ENCODE measurements at regions not wholly inside any gene's neighbourhood (a gene's known extent, or its start where the extent isn't known, plus 50 kb on each side); places are given as distances from the start of the nearest gene placed in this dataset.
A peak's percentile ranks its signal among the peaks of the same experiment; 100 is the strongest.

DNA sequence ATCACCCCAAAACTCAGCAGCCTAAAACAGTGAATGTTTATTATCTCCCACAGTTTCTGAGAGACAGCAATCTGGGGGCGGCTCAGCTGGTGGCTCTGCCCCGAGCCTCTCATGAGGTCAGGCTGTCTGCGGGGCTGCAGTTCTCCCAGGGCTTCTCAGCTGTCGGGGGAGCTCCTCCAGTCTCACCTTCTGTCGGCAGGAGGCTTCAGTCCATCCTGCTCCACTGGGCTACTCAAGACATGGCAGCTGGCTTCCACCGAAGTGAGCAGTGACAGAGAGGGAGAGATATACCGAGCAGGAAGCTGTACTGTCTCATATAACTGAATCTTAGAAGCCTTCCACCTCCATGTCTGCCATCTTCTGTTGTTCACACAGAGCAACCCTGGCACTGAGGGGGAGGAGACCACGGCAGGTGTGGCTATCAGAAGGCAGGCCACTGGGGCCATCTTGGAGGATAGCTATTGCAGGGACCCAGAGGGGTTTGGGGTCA is 72.8 kb upstream of the ITGA11 start:
- Histone ChIP-seq H3K4me1 (ENCODE audit: insufficient read depth) (peaks cover 11% of the 10 kb centered on the region), H3K9me2 (ENCODE audit: insufficient read depth) (peaks cover 3% of the 10 kb centered on the region; the same call in 1 of the 2 replicates), H3K4me3 (no peak overlapping the region), H3K4me2 (no peak overlapping the region), H3K27me3 (ENCODE audit: insufficient read depth) (no peaks in the 10 kb centered on the region), H3F3A (replicated peaks; ENCODE audit: low read depth) (no peaks in the 10 kb centered on the region), H4K20me1 (replicated peaks; ENCODE audit: insufficient read depth) (no peaks in the 10 kb centered on the region), H3K79me2 (replicated peaks; ENCODE audit: insufficient read depth) (no peaks in the 10 kb centered on the region), H2AFZ (peak overlapping the region; percentile 38; the same call in 1 of the 2 replicates), H3K27ac (ENCODE audit: low read depth) (no peak overlapping the region), H3K36me3 (ENCODE audit: insufficient read depth) (no peaks in the 10 kb centered on the region)
- Mint-ChIP-seq H3K36me3 (ENCODE audit: low read depth) (no peaks in the 10 kb centered on the region), H3K27me3 (ENCODE audit: insufficient read depth, low read depth, poor library complexity) (peaks cover 6% of the 10 kb centered on the region), H3K9me3 (peaks cover 7% of the 10 kb centered on the region; the same call in 2 of the 3 replicates), H3K4me1 (peaks cover 17% of the 10 kb centered on the region), H3K27ac (no peak overlapping the region), H3K4me3 (no peak overlapping the region)
- TF ChIP-seq, protein P1, sequence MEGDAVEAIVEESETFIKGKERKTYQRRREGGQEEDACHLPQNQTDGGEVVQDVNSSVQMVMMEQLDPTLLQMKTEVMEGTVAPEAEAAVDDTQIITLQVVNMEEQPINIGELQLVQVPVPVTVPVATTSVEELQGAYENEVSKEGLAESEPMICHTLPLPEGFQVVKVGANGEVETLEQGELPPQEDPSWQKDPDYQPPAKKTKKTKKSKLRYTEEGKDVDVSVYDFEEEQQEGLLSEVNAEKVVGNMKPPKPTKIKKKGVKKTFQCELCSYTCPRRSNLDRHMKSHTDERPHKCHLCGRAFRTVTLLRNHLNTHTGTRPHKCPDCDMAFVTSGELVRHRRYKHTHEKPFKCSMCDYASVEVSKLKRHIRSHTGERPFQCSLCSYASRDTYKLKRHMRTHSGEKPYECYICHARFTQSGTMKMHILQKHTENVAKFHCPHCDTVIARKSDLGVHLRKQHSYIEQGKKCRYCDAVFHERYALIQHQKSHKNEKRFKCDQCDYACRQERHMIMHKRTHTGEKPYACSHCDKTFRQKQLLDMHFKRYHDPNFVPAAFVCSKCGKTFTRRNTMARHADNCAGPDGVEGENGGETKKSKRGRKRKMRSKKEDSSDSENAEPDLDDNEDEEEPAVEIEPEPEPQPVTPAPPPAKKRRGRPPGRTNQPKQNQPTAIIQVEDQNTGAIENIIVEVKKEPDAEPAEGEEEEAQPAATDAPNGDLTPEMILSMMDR (conservative IDR thresholded peaks at IDR 0.05; ENCODE audit: low read depth in 2 of 2): no peak
- TF ChIP-seq, protein P2, sequence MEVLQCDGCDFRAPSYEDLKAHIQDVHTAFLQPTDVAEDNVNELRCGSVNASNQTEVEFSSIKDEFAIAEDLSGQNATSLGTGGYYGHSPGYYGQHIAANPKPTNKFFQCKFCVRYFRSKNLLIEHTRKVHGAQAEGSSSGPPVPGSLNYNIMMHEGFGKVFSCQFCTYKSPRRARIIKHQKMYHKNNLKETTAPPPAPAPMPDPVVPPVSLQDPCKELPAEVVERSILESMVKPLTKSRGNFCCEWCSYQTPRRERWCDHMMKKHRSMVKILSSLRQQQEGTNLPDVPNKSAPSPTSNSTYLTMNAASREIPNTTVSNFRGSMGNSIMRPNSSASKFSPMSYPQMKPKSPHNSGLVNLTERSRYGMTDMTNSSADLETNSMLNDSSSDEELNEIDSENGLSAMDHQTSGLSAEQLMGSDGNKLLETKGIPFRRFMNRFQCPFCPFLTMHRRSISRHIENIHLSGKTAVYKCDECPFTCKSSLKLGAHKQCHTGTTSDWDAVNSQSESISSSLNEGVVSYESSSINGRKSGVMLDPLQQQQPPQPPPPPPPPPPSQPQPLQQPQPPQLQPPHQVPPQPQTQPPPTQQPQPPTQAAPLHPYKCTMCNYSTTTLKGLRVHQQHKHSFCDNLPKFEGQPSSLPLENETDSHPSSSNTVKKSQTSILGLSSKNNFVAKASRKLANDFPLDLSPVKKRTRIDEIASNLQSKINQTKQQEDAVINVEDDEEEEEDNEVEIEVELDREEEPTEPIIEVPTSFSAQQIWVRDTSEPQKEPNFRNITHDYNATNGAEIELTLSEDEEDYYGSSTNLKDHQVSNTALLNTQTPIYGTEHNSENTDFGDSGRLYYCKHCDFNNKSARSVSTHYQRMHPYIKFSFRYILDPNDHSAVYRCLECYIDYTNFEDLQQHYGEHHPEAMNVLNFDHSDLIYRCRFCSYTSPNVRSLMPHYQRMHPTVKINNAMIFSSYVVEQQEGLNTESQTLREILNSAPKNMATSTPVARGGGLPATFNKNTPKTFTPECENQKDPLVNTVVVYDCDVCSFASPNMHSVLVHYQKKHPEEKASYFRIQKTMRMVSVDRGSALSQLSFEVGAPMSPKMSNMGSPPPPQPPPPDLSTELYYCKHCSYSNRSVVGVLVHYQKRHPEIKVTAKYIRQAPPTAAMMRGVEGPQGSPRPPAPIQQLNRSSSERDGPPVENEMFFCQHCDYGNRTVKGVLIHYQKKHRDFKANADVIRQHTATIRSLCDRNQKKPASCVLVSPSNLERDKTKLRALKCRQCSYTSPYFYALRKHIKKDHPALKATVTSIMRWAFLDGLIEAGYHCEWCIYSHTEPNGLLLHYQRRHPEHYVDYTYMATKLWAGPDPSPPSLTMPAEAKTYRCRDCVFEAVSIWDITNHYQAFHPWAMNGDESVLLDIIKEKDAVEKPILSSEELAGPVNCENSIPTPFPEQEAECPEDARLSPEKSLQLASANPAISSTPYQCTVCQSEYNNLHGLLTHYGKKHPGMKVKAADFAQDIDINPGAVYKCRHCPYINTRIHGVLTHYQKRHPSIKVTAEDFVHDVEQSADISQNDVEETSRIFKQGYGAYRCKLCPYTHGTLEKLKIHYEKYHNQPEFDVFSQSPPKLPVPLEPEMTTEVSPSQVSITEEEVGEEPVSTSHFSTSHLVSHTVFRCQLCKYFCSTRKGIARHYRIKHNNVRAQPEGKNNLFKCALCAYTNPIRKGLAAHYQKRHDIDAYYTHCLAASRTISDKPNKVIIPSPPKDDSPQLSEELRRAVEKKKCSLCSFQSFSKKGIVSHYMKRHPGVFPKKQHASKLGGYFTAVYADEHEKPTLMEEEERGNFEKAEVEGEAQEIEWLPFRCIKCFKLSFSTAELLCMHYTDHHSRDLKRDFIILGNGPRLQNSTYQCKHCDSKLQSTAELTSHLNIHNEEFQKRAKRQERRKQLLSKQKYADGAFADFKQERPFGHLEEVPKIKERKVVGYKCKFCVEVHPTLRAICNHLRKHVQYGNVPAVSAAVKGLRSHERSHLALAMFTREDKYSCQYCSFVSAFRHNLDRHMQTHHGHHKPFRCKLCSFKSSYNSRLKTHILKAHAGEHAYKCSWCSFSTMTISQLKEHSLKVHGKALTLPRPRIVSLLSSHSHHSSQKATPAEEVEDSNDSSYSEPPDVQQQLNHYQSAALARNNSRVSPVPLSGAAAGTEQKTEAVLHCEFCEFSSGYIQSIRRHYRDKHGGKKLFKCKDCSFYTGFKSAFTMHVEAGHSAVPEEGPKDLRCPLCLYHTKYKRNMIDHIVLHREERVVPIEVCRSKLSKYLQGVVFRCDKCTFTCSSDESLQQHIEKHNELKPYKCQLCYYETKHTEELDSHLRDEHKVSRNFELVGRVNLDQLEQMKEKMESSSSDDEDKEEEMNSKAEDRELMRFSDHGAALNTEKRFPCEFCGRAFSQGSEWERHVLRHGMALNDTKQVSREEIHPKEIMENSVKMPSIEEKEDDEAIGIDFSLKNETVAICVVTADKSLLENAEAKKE (CRISPR knock-in tag; IDR thresholded peaks at IDR 0.05): no peak
- peak; percentile 58 for ATAC-seq
- no peak for DNase-seq (ENCODE audit: low spot score)

DNA sequence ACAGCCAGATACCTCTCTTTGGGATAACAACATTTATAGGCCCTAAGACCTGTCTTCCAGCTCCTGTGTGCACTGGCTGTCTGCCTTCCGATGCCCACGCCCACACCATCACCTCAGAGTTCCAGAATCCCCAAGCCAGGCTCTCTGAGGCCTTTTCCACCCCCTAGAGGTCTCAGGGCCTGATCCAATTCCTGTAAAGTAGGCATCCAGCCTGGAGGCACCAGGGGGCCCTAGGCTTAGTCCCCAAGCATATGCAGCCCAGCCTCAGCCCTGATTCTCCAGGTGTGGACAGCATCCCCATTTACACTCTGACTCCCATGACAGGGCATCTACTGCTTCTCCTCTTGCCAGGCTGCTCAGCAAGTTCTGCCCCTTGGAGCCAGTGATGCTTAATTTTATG is 72.7 kb upstream of the CORO2B start:
- Histone ChIP-seq H3K4me1 (ENCODE audit: insufficient read depth) (peaks cover 11% of the 10 kb centered on the region), H4K20me1 (replicated peaks; ENCODE audit: insufficient read depth) (no peaks in the 10 kb centered on the region), H3K79me2 (replicated peaks; ENCODE audit: insufficient read depth) (no peaks in the 10 kb centered on the region), H3K27ac (ENCODE audit: low read depth) (no peak overlapping the region), H3K4me2 (no peak overlapping the region), H3F3A (replicated peaks; ENCODE audit: low read depth) (no peaks in the 10 kb centered on the region), H3K27me3 (ENCODE audit: insufficient read depth) (no peaks in the 10 kb centered on the region), H3K4me3 (no peak overlapping the region), H3K36me3 (ENCODE audit: insufficient read depth) (no peaks in the 10 kb centered on the region), H2AFZ (no peak overlapping the region), H3K9me2 (ENCODE audit: insufficient read depth) (peaks cover 3% of the 10 kb centered on the region; the same call in 1 of the 2 replicates)
- Mint-ChIP-seq H3K36me3 (ENCODE audit: low read depth) (no peaks in the 10 kb centered on the region), H3K4me3 (no peak overlapping the region), H3K9me3 (peaks cover 7% of the 10 kb centered on the region; the same call in 2 of the 3 replicates), H3K27ac (no peak overlapping the region), H3K27me3 (ENCODE audit: insufficient read depth, low read depth, poor library complexity) (peaks cover 7% of the 10 kb centered on the region), H3K4me1 (peaks cover 17% of the 10 kb centered on the region)
- no peak for ATAC-seq
- TF ChIP-seq, protein P1 (conservative IDR thresholded peaks at IDR 0.05; ENCODE audit: low read depth in 2 of 2): peak in 1 of 2 experiments; percentile 14; a peak in 1 of 4 replicates
- TF ChIP-seq, protein P3, sequence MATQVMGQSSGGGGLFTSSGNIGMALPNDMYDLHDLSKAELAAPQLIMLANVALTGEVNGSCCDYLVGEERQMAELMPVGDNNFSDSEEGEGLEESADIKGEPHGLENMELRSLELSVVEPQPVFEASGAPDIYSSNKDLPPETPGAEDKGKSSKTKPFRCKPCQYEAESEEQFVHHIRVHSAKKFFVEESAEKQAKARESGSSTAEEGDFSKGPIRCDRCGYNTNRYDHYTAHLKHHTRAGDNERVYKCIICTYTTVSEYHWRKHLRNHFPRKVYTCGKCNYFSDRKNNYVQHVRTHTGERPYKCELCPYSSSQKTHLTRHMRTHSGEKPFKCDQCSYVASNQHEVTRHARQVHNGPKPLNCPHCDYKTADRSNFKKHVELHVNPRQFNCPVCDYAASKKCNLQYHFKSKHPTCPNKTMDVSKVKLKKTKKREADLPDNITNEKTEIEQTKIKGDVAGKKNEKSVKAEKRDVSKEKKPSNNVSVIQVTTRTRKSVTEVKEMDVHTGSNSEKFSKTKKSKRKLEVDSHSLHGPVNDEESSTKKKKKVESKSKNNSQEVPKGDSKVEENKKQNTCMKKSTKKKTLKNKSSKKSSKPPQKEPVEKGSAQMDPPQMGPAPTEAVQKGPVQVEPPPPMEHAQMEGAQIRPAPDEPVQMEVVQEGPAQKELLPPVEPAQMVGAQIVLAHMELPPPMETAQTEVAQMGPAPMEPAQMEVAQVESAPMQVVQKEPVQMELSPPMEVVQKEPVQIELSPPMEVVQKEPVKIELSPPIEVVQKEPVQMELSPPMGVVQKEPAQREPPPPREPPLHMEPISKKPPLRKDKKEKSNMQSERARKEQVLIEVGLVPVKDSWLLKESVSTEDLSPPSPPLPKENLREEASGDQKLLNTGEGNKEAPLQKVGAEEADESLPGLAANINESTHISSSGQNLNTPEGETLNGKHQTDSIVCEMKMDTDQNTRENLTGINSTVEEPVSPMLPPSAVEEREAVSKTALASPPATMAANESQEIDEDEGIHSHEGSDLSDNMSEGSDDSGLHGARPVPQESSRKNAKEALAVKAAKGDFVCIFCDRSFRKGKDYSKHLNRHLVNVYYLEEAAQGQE (IDR thresholded peaks at IDR 0.05; ENCODE audit: unreplicated experiment): no peak
- DNase-seq (ENCODE audit: low spot score): no peak
